Vagina (tissue), 2 donors: ENCODE measurements at regions not wholly inside any gene's neighbourhood (a gene's known extent, or its start where the extent isn't known, plus 50 kb on each side); places are given as distances from the start of the nearest gene placed in this dataset.

Experiments
- POLR2A ChIP-seq, 2 donors: fragments of 450-650 bp; IDR thresholded peaks; one replicate each; pipeline ENCODE4 v1.6.1; 2017; ENCODE audit warnings: antibody characterized with exemption in 2 of 2, mild to moderate bottlenecking in 2 of 2, moderate library complexity in 2 of 2
- POLR2AphosphoS5 ChIP-seq, 2 donors: sonication (generic); formaldehyde crosslinking; IDR thresholded peaks; one replicate each; pipeline ENCODE4 v1.9.0; 2017; ENCODE audit warnings: antibody characterized with exemption in 2 of 2, mild to moderate bottlenecking in 2 of 2, low read depth in 1 of 2; ENCODE audit not compliant: insufficient read depth in 1 of 2
- TF ChIP-seq, protein P1 (sequence below), 3 experiments: fragments of 450-650 bp in 2 of 3; fragments of 200-600 bp in 1 of 3; sonication (generic) in 1 of 3; IDR thresholded peaks; one replicate each; pipeline ENCODE4 v1.5.1; 2017 to 2019; ENCODE audit warnings: antibody characterized with exemption in 3 of 3, mild to moderate bottlenecking in 2 of 3, moderate library complexity in 2 of 3

DNA sequence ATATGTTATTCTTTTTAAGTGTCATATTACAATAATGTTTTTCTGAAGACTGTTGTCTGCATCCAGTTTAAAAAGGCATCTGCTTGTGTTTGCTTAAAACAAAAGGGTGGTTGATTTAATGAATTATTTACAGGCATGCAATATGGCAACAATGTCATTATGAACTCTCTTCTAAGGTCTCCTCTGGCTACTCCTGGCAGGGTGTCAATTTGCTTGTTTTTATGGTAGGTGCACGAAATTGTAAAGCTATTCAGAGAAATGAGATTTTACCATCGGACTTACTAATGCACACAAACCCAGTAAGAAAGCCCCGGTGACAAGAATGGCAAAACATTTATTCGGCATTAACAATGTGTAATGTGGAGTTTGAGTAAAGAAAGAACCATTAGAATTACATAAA lies 539.8 kb upstream of the ZNF608 start:
- TF ChIP-seq, protein P1, sequence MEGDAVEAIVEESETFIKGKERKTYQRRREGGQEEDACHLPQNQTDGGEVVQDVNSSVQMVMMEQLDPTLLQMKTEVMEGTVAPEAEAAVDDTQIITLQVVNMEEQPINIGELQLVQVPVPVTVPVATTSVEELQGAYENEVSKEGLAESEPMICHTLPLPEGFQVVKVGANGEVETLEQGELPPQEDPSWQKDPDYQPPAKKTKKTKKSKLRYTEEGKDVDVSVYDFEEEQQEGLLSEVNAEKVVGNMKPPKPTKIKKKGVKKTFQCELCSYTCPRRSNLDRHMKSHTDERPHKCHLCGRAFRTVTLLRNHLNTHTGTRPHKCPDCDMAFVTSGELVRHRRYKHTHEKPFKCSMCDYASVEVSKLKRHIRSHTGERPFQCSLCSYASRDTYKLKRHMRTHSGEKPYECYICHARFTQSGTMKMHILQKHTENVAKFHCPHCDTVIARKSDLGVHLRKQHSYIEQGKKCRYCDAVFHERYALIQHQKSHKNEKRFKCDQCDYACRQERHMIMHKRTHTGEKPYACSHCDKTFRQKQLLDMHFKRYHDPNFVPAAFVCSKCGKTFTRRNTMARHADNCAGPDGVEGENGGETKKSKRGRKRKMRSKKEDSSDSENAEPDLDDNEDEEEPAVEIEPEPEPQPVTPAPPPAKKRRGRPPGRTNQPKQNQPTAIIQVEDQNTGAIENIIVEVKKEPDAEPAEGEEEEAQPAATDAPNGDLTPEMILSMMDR (IDR thresholded peaks at IDR 0.05) = no peak
- no peak for TF ChIP-seq POLR2AphosphoS5 (IDR thresholded peaks at IDR 0.05; ENCODE audit: insufficient read depth in 1 of 2, low read depth in 1 of 2)
- TF ChIP-seq POLR2A (IDR thresholded peaks at IDR 0.05) = no peak
